Spleen (tissue), 7 donors: ENCODE measurements at regions not wholly inside any gene's neighbourhood (a gene's known extent, or its start where the extent isn't known, plus 50 kb on each side); places are given as distances from the start of the nearest gene placed in this dataset.

Experiments
- CTCF ChIP-seq, 11 experiments: fragments of 200-600 bp in 7 of 11; fragments of 450-650 bp in 4 of 11; sonication (generic) in 4 of 11; IDR thresholded peaks in 8 of 11; conservative IDR thresholded peaks in 3 of 11; 1 replicate in 7 of 11; 2 replicates in 4 of 11; pipeline versions ENCODE4 v1.4.0 to v1.8.0; 2016 to 2021; ENCODE audit warnings: antibody characterized with exemption in 11 of 11, inconsistent platforms in 4 of 11, mild to moderate bottlenecking in 1 of 11
- POLR2A ChIP-seq, 3 donors: fragments of 450-650 bp; IDR thresholded peaks; one replicate each; pipeline ENCODE4 v1.5.1; 2017; ENCODE audit warnings: antibody characterized with exemption in 3 of 3, mild to moderate bottlenecking in 1 of 3
- POLR2AphosphoS5 ChIP-seq, 3 donors: sonication (generic); formaldehyde crosslinking; IDR thresholded peaks; one replicate each; pipeline ENCODE4 v1.5.1; 2017; ENCODE audit warnings: antibody characterized with exemption in 3 of 3
- donor health status: DM: no; HTN: no; CAD: no; lungs with moderate emphysema.
- donor health status: DM: no; HTN: no; CAD: no.
- donor health status: DM: no; HTN: no; CAD: no.

GRCh38 chr2:156206355-156206754 lies 126.2 kb downstream of the NR4A2 start:
- no peak for TF ChIP-seq CTCF (IDR thresholded peaks at IDR 0.05 in 8 of 11, conservative IDR thresholded peaks at IDR 0.05 in 3 of 11)
- no peak for TF ChIP-seq POLR2AphosphoS5 (IDR thresholded peaks at IDR 0.05)
- no peak for TF ChIP-seq POLR2A (IDR thresholded peaks at IDR 0.05)
